ENCODE measurements at regions not wholly inside any gene's neighbourhood (a gene's known extent, or its start where the extent isn't known, plus 50 kb on each side); places are given as distances from the start of the nearest gene placed in this dataset.

GRCh38 chr14:35234012-35234805 is 58.0 kb upstream of the PSMA6 start:
- Histone ChIP-seq H3K27ac (replicated peaks) (no peak overlapping the region), H3K4me3 (replicated peaks; ENCODE audit: insufficient read depth, low read length) (no peak overlapping the region), H3K27me3 (ENCODE audit: insufficient read depth, poor library complexity, severe bottlenecking) (no peaks in the 10 kb centered on the region)
- TF ChIP-seq REST (IDR thresholded peaks at IDR 0.05; ENCODE audit: insufficient replicate concordance, low read depth) (no peak), POLR2AphosphoS5 (IDR thresholded peaks at IDR 0.05; ENCODE audit: low read depth) (no peak), CTCF (IDR thresholded peaks at IDR 0.05; ENCODE audit: insufficient read depth, low read length) (no peak), GABPA (IDR thresholded peaks at IDR 0.05; ENCODE audit: low read depth) (no peak), SPI1 (IDR thresholded peaks at IDR 0.05; ENCODE audit: borderline replicate concordance, low read depth) (no peak)
- no peak for DNase-seq (ENCODE audit: low read depth in 1 of 2, low spot score in 1 of 2)

GRCh38 chr14:35235840-35236239 is 56.3 kb upstream of the PSMA6 start:
- H3K4me3 ChIP-seq (replicated peaks; ENCODE audit: insufficient read depth, low read length), result no peak overlapping the region

GRCh38 chr14:35236806-35237205 is 55.4 kb upstream of the PSMA6 start:
- no peak for DNase-seq (ENCODE audit: low read depth in 1 of 2, low spot score in 1 of 2)
- Histone ChIP-seq H3K27ac (replicated peaks) (no peak overlapping the region), H3K27me3 (ENCODE audit: insufficient read depth, poor library complexity, severe bottlenecking) (no peaks in the 10 kb centered on the region), H3K4me3 (replicated peaks; ENCODE audit: insufficient read depth, low read length) (no peak overlapping the region)
- TF ChIP-seq POLR2AphosphoS5 (IDR thresholded peaks at IDR 0.05; ENCODE audit: low read depth), result no peak
- no peak for TF ChIP-seq SPI1 (IDR thresholded peaks at IDR 0.05; ENCODE audit: borderline replicate concordance, low read depth)
- no peak for TF ChIP-seq REST (IDR thresholded peaks at IDR 0.05; ENCODE audit: insufficient replicate concordance, low read depth)

More at GRCh38 chr14:35235840-35236239, 56.3 kb upstream of the PSMA6 start:
- TF ChIP-seq SPI1 (IDR thresholded peaks at IDR 0.05; ENCODE audit: borderline replicate concordance, low read depth), result no peak
- TF ChIP-seq GABPA (IDR thresholded peaks at IDR 0.05; ENCODE audit: low read depth), result no peak
- no peak for TF ChIP-seq POLR2AphosphoS5 (IDR thresholded peaks at IDR 0.05; ENCODE audit: low read depth)
- TF ChIP-seq REST (IDR thresholded peaks at IDR 0.05; ENCODE audit: insufficient replicate concordance, low read depth), result no peak
- Histone ChIP-seq H3K27me3 (ENCODE audit: insufficient read depth, poor library complexity, severe bottlenecking) (no peaks in the 10 kb centered on the region), H3K27ac (replicated peaks) (no peak overlapping the region)
- DNase-seq (ENCODE audit: low read depth in 1 of 2, low spot score in 1 of 2), result no peak

GRCh38 chr14:35240231-35240630 is 52.0 kb upstream of the PSMA6 start:
- TF ChIP-seq GABPA (IDR thresholded peaks at IDR 0.05; ENCODE audit: low read depth) (no peak), POLR2AphosphoS5 (IDR thresholded peaks at IDR 0.05; ENCODE audit: low read depth) (no peak), REST (IDR thresholded peaks at IDR 0.05; ENCODE audit: insufficient replicate concordance, low read depth) (no peak), SPI1 (IDR thresholded peaks at IDR 0.05; ENCODE audit: borderline replicate concordance, low read depth) (no peak), CTCF (IDR thresholded peaks at IDR 0.05; ENCODE audit: insufficient read depth, low read length) (no peak)
- no peaks in the 10 kb centered on the region for H3K27me3 ChIP-seq (ENCODE audit: insufficient read depth, poor library complexity, severe bottlenecking)
- no peak overlapping the region for H3K27ac ChIP-seq (replicated peaks)
- DNase-seq (ENCODE audit: low read depth in 1 of 2, low spot score in 1 of 2), result no peak
- H3K4me3 ChIP-seq (replicated peaks; ENCODE audit: insufficient read depth, low read length), result no peak overlapping the region

All from HL-60 (cell line).